ENCODE measurements at regions not wholly inside any gene's neighbourhood (a gene's known extent, or its start where the extent isn't known, plus 50 kb on each side); places are given as distances from the start of the nearest gene placed in this dataset.

DNA sequence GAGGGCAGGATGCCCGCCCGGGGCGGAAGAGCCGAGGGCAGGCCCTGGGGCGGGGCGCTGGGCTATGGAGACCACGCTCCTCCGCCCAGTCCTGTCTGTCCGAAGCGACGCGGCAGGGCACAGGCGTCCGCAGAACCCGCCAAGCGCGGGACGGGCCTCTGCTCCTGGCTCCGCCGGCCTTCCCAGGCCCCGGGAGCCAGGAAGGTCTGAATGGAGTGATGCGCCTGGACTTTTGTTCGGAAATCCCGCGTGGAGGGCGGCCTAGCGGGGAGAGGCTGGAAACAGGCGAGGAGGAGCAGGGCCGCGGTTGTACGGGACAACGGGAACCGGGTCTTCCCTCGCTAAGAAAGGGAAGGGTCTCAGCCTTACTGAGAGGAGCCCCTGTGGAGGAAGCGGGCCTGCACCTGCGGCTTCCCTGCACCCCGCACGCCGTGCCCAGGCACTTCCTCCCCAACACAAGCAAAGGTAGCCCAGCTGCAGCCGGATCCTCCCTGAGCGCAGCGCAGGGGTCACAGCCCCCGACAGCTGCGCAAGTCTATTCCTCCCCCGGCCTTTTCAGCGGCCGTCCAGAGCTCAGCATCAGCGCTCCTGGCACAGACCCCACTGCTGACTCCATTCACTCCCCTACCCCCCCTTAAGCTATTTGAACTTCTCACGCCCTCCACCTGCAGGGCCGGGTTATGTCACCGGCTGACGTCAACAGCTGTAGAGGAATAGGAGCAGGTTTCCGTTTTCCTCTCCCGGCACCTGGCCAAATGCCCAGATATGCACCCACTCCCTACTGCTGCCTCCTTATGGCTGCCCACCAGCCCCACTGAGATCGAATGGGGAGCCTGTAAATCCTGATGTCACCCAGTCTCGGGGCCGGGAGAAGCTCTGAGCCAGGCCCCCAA, 143.2 kb upstream of the RET start:
- no peak for FAIRE-seq

DNA sequence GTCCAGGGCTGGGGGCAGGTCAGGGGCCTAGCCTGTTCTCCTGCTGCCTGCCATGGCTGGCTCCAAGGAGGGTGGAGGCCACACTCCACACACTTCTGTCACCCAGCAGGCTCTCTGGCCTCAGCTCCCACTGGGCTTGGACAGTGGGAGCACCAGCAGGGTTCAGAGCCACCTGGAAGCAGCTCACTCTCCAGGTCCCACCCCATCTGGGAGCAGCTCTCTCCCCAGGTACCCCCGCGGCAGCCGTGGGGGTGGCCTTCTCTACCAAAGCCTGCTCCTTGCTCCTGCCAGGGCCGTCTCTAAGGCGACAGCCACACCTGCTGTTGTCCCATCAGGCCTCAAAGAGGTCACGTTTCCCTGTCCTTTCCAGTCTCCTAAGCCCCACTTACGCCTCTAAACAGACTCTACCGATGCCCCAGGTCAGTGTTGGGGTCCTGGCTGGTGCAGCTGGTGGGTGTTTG, 142.5 kb upstream of the RET start:
- no peak for FAIRE-seq

DNA sequence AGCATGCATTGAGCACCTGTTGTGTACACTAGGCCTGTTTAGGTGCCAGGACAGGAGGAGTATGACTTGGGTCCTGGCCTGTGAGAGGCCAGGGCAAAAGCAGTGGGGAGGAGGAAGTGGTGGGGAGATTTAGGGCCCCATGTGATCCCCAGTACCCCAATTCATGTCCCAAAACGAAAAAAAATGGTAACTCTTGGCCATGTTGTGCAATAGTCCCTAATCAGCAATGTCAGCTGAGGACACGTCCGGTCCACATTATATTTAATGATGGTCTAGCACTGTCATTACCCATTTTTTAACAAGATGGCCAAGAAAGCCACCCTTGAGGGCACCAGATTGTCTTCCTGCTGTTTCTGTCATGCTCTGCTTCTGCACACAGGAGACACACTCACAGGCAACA, 142.0 kb upstream of the RET start:
- no peak for FAIRE-seq

DNA sequence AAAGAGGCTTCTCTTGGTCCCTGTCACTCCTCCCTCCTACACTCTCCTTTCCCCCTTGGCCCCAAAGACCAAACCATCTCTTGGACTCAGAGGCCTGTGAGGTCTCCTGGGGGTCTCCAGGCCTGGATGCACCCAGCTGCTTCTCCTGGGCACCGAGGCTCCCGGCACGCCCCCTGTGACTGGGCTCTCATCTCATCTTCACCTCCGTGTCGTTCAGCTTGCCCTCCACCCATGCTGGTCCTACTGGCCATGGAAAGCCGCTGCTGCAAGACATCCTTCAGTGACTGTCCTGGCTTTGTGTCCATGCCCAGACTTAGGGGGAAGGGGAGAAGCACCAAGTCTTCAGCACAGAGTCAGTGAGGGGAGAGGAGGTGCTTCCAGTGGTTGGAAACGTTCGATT, 141.4 kb upstream of the RET start:
- no peak for FAIRE-seq

DNA sequence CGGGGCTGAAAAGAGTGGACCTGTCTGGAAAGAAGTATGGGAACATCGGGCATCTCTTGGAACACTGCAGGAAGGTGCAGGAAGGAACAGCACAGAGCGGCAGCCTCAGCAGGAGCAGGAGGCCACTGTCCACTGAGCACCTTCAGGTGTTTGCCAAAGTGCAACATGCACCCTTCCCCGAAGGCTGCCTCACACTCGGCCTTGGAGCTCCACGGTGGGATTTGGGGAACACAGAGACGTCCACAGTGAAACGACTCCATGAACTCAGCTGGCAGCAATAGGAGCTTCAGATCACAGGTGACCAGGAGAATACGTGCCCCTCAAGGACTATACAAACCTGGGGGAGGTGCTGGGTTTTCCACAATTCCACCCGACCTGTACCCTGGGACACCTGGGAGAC, 140.3 kb upstream of the RET start:
- no peak for FAIRE-seq

- FAIRE-seq, result no peak
Observed at GRCh38 chr10:42937048-42937447, 139.8 kb upstream of the RET start.

DNA sequence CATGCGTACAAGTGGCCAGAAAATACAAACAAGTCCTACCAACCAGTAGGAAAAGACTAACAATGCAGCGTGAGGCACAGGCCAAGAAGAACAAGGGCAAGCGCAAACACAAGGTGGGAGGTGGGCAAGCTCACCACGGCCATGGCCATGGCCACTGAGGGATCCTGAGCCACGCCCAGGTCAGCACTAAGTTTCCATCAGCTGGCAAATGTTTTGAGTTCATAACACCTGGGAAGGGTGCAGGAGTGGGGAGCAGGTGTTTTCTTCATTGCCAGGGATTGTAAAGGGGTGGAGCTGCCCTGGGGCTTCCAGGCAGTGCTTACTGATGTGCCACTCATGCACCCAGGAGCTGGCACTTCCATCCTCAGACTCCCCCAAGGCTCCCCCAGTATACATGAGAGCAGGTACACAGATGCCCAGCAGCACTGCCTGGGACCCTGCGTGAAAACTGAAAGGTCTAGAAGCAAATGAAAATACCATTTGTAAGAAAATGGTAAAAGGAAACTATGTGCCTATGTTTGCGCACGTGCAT, 139.2 kb upstream of the RET start:
- no peak for FAIRE-seq

DNA sequence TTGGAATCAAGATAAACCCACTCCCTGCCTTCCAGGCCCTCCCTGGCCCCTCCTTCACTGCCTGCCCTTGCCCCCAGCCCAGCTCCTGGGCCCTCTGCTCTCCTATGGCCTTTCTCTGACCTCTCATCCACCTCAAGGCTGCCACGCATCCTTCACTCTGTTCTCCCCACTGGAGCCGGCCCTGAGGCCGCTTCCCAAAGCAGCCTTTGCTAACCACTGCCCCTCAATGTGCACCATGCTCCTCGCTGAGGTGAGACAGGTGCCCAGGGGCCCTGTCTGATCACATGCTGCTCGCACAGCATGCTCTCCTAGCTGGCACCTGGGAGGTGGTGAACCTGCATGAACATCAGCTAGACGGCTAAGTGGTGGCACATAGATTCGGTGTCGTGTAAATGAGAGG, 138.5 kb upstream of the RET start:
- no peak for FAIRE-seq

- no peak for FAIRE-seq
Observed at GRCh38 chr10:42939237-42939636, 137.6 kb upstream of the RET start.

- FAIRE-seq, result no peak
Observed at GRCh38 chr10:42939685-42940366, 137.0 kb upstream of the RET start.

DNA sequence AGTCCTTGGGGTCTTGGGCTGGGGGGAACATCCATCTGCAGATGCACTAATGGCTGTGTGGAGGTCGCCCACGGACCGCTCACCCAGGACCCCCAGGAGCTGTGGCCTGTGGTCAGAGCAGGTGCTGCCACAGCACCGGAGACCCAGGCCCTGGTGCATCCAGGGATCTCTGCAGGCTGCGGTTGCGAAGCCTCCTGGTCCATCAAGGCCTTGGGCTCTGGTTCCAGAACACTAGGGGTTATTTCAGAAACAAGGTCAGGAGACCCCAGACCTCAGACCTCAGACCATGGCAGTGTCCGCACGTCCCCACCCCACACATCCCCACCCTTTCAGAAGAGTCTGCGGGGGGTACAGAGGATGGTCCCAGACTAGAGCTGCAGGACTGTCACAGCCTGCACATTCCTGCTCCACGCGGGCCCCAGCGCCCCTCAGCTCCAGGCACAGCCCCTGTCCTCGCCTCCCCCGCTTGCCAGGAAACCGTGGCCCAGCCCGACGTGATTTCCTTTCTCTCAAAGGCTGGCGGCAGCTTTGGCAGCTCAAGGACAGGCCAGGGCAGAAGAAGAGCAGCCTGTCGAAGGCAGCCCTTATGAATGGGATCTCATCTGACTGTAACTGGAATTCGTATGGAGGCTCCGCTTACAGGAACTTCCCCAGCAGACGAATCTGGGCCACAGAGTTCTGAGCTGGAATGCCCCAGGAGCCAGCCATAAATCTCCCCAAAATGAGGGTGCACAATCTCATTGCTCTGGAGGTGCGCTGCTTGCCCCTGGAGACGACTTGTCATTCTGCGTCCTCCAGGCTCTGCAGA, 136.2 kb upstream of the RET start:
- FAIRE-seq, result no peak

- no peak for FAIRE-seq
Observed at GRCh38 chr10:42941295-42941644, 135.6 kb upstream of the RET start.

DNA sequence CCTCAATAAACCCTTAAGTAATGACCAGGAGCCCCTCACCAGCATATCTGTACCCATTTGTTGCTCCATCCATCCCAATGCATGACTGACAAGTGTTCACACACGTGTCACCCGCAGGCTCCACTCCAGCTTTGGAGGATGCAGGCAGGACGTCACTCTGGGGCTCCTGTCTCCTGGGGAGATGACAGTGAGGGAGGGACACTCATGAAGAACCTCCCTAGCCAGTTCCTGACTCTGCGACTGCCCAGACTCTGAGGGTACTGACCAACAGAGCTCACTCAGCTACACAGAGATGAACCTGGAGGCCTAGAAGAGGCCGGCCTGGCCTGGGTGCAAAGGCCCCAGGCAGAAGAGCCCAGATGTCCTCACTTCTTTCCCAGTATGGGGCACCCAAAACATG, 135.1 kb upstream of the RET start:
- FAIRE-seq, result no peak

- no peak for FAIRE-seq
Observed at GRCh38 chr10:42942279-42942950, 134.5 kb upstream of the RET start.

- FAIRE-seq, result no peak
Observed at GRCh38 chr10:42943025-42943818, 133.6 kb upstream of the RET start.

DNA sequence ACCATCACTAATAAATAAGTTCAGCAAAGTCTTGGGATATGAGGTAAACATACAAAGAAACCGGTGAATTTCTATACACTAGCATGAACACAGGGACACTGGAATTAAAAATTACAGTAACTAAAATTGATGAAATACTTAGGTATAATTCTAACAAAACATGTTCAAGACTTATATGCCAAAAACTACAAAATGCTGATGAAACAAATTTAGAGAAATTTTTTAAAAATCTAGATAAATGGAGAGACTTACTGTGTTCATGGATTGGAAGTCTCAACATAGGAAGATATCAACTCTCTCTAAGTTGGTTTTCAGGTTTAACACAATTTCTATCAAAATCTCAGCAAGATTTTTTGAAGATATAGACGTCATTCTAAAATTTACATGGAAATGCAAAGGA, 128.8 kb upstream of the RET start:
- no peak for FAIRE-seq

DNA sequence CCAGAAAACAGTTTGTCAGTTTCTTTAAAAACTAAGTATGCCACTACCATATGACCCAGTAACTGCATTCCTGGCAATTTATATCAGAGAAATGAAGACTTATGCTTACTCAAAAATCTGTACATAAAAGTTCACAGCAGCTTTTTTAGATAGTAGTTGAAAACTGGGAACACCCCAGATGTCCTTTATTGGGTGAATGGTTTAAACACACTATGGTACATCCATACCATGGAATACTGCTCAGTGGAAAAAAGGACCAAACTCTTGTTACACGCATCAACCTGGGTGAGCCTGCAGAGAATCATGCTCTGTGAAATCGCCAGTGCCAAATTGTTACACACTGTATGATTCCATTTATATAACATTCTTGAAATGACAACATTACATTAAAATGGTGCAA, 127.6 kb upstream of the RET start:
- FAIRE-seq, result no peak

DNA sequence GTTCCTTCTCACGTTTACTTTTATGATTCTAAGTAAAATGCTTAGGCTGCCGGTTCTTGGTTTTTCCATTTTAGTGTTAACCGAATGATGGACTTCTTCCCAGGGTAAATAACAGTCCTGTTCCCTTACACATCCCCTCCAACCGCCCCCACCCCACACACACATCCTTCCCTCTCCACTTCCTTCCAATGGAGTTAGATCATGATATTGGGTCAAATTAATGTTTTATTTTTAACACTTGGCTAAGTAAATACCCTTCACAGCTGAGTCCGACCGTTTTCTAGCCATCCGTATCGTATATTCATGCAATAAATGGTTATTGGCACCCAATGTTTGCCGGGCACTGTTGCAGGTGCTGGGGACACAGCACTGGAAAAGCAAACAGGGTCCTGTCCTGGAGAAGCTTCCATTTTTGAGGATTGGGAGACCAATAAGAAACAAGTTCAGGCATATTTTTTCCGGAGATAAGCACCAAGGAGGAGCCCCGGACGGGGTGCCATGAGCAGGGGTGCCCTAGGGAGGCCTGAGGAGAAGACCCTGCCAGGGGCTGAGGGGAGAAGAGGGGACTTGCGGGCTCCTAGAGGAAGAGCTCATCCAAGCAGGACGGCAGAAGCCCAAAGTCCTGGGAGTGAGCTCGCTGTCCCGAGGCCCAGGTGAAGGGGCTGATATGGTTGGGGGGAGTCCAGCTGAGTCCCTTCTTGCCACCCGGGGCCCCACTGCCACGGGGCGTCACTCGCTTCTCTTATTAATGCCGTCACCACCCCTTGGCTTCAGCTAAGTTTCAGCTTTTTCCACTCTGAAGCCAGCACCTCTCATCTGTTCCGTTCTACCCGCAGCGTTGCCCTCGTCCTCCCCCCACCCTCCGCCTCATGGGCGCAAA, 126.0 kb upstream of the RET start:
- no peak for FAIRE-seq

- FAIRE-seq, result no peak
Observed at GRCh38 chr10:42951486-42952251, 125.2 kb upstream of the RET start.

- no peak for FAIRE-seq
Observed at GRCh38 chr10:42952349-42952748, 124.5 kb upstream of the RET start.
